ENCODE measurements at regions not wholly inside any gene's neighbourhood (a gene's known extent, or its start where the extent isn't known, plus 50 kb on each side); places are given as distances from the start of the nearest gene placed in this dataset.

DNA sequence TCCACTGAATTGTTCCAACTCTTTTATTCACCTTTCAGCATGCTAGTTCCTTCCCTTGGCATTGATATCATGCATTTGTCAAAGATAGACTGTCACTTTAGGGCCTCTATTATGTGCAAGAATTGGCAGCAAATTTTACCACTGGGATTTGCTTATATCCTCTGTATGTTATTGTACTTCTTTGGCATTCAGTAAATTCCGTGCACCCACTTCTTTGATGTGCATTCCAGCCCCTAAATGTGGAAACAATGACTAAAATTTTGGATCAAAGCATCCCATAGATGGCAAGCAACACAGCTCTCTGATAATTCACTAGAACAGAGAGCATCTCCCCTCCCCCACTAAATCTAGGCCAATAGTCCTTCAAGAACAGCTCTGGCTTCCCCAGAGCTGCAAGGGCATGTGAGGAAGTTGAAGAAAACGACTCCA lies 399.0 kb upstream of the HNRNPA3 start:
- TF ChIP-seq, protein P1, sequence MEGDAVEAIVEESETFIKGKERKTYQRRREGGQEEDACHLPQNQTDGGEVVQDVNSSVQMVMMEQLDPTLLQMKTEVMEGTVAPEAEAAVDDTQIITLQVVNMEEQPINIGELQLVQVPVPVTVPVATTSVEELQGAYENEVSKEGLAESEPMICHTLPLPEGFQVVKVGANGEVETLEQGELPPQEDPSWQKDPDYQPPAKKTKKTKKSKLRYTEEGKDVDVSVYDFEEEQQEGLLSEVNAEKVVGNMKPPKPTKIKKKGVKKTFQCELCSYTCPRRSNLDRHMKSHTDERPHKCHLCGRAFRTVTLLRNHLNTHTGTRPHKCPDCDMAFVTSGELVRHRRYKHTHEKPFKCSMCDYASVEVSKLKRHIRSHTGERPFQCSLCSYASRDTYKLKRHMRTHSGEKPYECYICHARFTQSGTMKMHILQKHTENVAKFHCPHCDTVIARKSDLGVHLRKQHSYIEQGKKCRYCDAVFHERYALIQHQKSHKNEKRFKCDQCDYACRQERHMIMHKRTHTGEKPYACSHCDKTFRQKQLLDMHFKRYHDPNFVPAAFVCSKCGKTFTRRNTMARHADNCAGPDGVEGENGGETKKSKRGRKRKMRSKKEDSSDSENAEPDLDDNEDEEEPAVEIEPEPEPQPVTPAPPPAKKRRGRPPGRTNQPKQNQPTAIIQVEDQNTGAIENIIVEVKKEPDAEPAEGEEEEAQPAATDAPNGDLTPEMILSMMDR (IDR thresholded peaks at IDR 0.05) = no peak
- peaks cover 0 to 9% (median 0%) of the 10 kb centered on the region in 9 donors for H3K4me1 ChIP-seq
- H3K27me3 ChIP-seq = peaks cover 0 to 7% (median 0%) of the 10 kb centered on the region in 7 donors
- H3K9me3 ChIP-seq = no peaks in the 10 kb centered on the region
- DNase-seq = no peak
- H3K27ac ChIP-seq = no peak overlapping the region
- 55 to 62% methylated on average over 2 of the region's 2 CpGs for WGBS, 2 donors
- no peak overlapping the region for H3K4me3 ChIP-seq
- no peaks in the 10 kb centered on the region for H3K36me3 ChIP-seq
- intact Hi-C loops (cut with DNase I) = loop anchor here (2.0 to 10.0 kb wide), 9 partner anchors 159 to 689 kb away; partner anchors contain the start of genes HOXD8 (in 7 of the 10) and HOXD9 (in 5 of the 10)
- ATAC-seq = no peak

GRCh38 chr2:176814274-176814673 lies 398.3 kb upstream of the HNRNPA3 start:
- Histone ChIP-seq H3K27ac (no peak overlapping the region), H3K36me3 (no peaks in the 10 kb centered on the region), H3K27me3 (peaks cover 0 to 11% (median 3%) of the 10 kb centered on the region in 7 donors), H3K4me3 (no peak overlapping the region), H3K4me1 (peaks cover 0 to 9% (median 0%) of the 10 kb centered on the region in 9 donors), H3K9me3 (no peaks in the 10 kb centered on the region)
- intact Hi-C loops (cut with DNase I) = loop anchor here (2.0 to 10.0 kb wide), 9 partner anchors 159 to 689 kb away; partner anchors contain the start of genes HOXD8 (in 7 of the 10) and HOXD9 (in 5 of the 10)
- TF ChIP-seq, protein P1 (IDR thresholded peaks at IDR 0.05) = no peak
- 29 to 37% methylated on average over 1 of the region's 1 CpG for WGBS, 2 donors
- DNase-seq (no peak), ATAC-seq (no peak)

- TF ChIP-seq, protein P1 (IDR thresholded peaks at IDR 0.05) = peak; percentile 38 to 78 (median 66)
- H3K4me1 ChIP-seq = peaks cover 0 to 9% (median 0%) of the 10 kb centered on the region in 9 donors
- H3K27me3 ChIP-seq = peaks cover 0 to 16% (median 6%) of the 10 kb centered on the region in 7 donors
- no peak overlapping the region for H3K27ac ChIP-seq
- no peak overlapping the region for H3K4me3 ChIP-seq
- no peaks in the 10 kb centered on the region for H3K36me3 ChIP-seq
- WGBS, 2 donors = 1 to 3% methylated on average over 2 of the region's 2 CpGs
- ATAC-seq (no peak), DNase-seq (no peak)
- no peaks in the 10 kb centered on the region for H3K9me3 ChIP-seq
- intact Hi-C loops (cut with DNase I) = loop anchor here (2.0 to 10.0 kb wide), 9 partner anchors 160 to 690 kb away; partner anchors contain the start of genes HOXD8 (in 8 of the 10) and HOXD9 (in 5 of the 10)
Measured at GRCh38 chr2:176814740-176815367, 397.7 kb upstream of the HNRNPA3 start.

DNA sequence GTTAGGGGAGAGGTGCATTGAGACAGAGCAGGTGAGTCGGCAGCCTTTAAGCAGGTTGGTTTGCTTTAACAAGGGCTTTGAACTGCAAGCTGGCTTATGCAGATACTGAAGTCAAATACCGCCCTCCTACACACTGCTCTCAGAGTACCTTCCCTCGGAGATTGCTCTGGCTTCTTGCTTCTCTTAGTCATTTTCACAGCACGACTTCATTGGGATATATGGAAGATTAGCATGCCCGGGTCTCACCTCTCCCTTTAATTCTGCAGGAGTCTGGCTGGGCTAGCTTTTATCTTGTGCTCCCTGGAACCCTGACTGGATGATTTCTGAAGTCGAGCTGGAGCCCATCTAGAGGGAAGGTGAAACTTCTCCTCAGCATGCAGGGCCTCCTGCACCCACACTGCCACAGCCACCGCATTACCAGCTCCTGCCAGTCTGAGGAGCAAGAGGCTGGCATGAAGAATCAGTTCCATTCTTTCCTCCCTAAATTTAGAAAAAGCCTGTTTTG lies 395.5 kb upstream of the HNRNPA3 start:
- TF ChIP-seq, protein P1 (IDR thresholded peaks at IDR 0.05) = no peak
- no peak for ATAC-seq
- Histone ChIP-seq H3K4me1 (peaks cover 0 to 9% (median 0%) of the 10 kb centered on the region in 9 donors), H3K9me3 (no peaks in the 10 kb centered on the region), H3K27ac (no peak overlapping the region), H3K36me3 (no peaks in the 10 kb centered on the region), H3K27me3 (peaks cover 0 to 29% (median 6%) of the 10 kb centered on the region in 7 donors), H3K4me3 (no peak overlapping the region)
- 80% methylated on average over 7 of the region's 7 CpGs for WGBS, 2 donors
- no peak for DNase-seq
- intact Hi-C loops (cut with DNase I) = loop anchor here in 8 of 10 donors (5.0 to 10.0 kb wide), 7 partner anchors 162 to 692 kb away; partner anchors contain the start of genes HOXD8 (in 6 of the 8) and HOXD9 (in 5 of the 8)

Measured in heart right ventricle (tissue), 16 donors.